ENCODE measurements at regions not wholly inside any gene's neighbourhood (a gene's known extent, or its start where the extent isn't known, plus 50 kb on each side); places are given as distances from the start of the nearest gene placed in this dataset.

DNA sequence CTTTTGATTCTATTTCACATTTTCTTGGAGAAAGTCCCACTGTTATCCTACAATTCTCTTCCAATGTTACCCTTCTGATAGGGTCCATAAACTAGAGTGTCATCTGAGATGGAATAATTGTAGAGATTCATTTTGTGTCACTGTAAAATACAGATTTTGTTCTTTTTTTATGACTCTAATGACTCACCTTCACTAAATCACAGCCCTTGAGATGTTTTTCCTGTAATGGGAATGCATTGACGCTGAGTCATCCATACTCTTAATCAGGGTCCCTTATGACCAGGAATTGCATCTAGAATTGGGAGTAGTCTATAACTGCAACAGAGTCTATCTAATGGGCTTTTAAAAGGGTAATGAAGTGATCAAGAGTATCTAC lies 315.5 kb downstream of the TGFB2 start:
- TF ChIP-seq POLR2A (IDR thresholded peaks at IDR 0.05; ENCODE audit: low read depth, low read length) (no peak), POLR2AphosphoS5 (IDR thresholded peaks at IDR 0.05; ENCODE audit: low read depth, low read length) (no peak), TAF1 (IDR thresholded peaks at IDR 0.05; ENCODE audit: low read depth, low read length) (no peak)
